Small intestine (tissue), 7 donors: ENCODE measurements at regions not wholly inside any gene's neighbourhood (a gene's known extent, or its start where the extent isn't known, plus 50 kb on each side); places are given as distances from the start of the nearest gene placed in this dataset.

Experiments used
- DNase-seq, 2 donors: peaks; one replicate each; pipeline versions ENCODE4 v3.0.0 to v3.0.0-alpha.2; 2013
- FAIRE-seq: peaks from 2 replicates; lab custom pipeline; 2012; peaks lifted over from hg19 to GRCh38; lab: Jason Lieb, UNC
- H3K27ac ChIP-seq, 3 donors: one replicate each; pipeline ENCODE4 v1.5.1; 2013; ENCODE audit warnings: low read length in 2 of 3, mild to moderate bottlenecking in 2 of 3, control low read depth in 1 of 3, inconsistent platforms in 1 of 3, low read depth in 1 of 3, moderate library complexity in 1 of 3
- H3K27me3 ChIP-seq, 3 donors: one replicate each; pipeline ENCODE4 v1.6.1; 2013; ENCODE audit warnings: low read length in 3 of 3, inconsistent platforms in 1 of 3; ENCODE audit not compliant: control insufficient read depth in 3 of 3, insufficient read depth in 3 of 3
- H3K36me3 ChIP-seq, 3 donors: one replicate each; pipeline ENCODE4 v1.6.1; 2013; ENCODE audit warnings: low read length in 3 of 3, inconsistent platforms in 1 of 3, low read depth in 1 of 3, mild to moderate bottlenecking in 1 of 3, moderate library complexity in 1 of 3; ENCODE audit not compliant: control insufficient read depth in 3 of 3, insufficient read depth in 2 of 3
- H3K4me1 ChIP-seq, 3 donors: one replicate each; pipeline ENCODE4 v1.6.1; 2013; ENCODE audit warnings: low read length in 2 of 3, inconsistent platforms in 1 of 3, low read depth in 1 of 3, mild to moderate bottlenecking in 1 of 3, moderate library complexity in 1 of 3; ENCODE audit not compliant: control insufficient read depth in 3 of 3, insufficient read depth in 2 of 3
- H3K4me3 ChIP-seq, 3 donors: one replicate each; pipeline ENCODE4 v1.5.1; 2013; ENCODE audit warnings: low read length in 3 of 3, control low read depth in 1 of 3, inconsistent platforms in 1 of 3, low read depth in 1 of 3, mild to moderate bottlenecking in 1 of 3, moderate library complexity in 1 of 3
- H3K9me3 ChIP-seq, 2 donors: one replicate each; pipeline ENCODE4 v1.6.1; 2013; ENCODE audit warnings: low read depth in 1 of 2, low read length in 1 of 2; ENCODE audit not compliant: control insufficient read depth in 2 of 2, insufficient read depth in 1 of 2
- WGBS, 3 donors: extraction: QIAGEN DNeasy Blood & Tissue Kit; methylation state at CpG; one replicate each; pipeline ENCODE4 v1.1.7; 2013; 5-methylcytosine and 5-hydroxymethylcytosine counted together
- donor health status: healthy with polysubstance abuse.
- donor health status: control.
- donor health status: control.
- donor health status: Bipolar disorder and iron deficiency.
- donor health status: healthy.

- Histone ChIP-seq H3K4me3 (no peak overlapping the region), H3K36me3 (no peaks in the 10 kb centered on the region), H3K27ac (no peak overlapping the region), H3K9me3 (peaks cover 0 to 8% of the 10 kb centered on the region in 2 donors), H3K4me1 (no peaks in the 10 kb centered on the region), H3K27me3 (no peaks in the 10 kb centered on the region)
- no peak for DNase-seq
- FAIRE-seq, result no peak
- WGBS, 3 donors, result 8 to 30% (median 23%) methylated on average over 3 of the region's 3 CpGs
Observed at GRCh38 chr12:33012226-33012625, 115.6 kb upstream of the PKP2 start.

GRCh38 chr12:33006106-33006505 is 109.5 kb upstream of the PKP2 start:
- no peak for FAIRE-seq

GRCh38 chr12:33000016-33000415 is 103.4 kb upstream of the PKP2 start:
- no peak for FAIRE-seq
- Histone ChIP-seq H3K4me1 (no peaks in the 10 kb centered on the region), H3K9me3 (no peaks in the 10 kb centered on the region), H3K36me3 (no peaks in the 10 kb centered on the region), H3K27me3 (no peaks in the 10 kb centered on the region), H3K27ac (no peak overlapping the region), H3K4me3 (no peak overlapping the region)
- WGBS, 3 donors, result 67 to 82% (median 71%) methylated on average over 2 of the region's 2 CpGs
- no peak for DNase-seq

More at GRCh38 chr12:33006106-33006505, 109.5 kb upstream of the PKP2 start:
- Histone ChIP-seq H3K4me3 (no peak overlapping the region), H3K27me3 (no peaks in the 10 kb centered on the region), H3K9me3 (no peaks in the 10 kb centered on the region), H3K36me3 (no peaks in the 10 kb centered on the region), H3K27ac (no peak overlapping the region), H3K4me1 (no peaks in the 10 kb centered on the region)
- DNase-seq, result no peak
- 53 to 79% (median 55%) methylated on average over 1 of the region's 1 CpG for WGBS, 3 donors

GRCh38 chr12:32997471-32997870 is 100.9 kb upstream of the PKP2 start:
- no peaks in the 10 kb centered on the region for H3K4me1 ChIP-seq
- H3K27me3 ChIP-seq, result no peaks in the 10 kb centered on the region
- no peak overlapping the region for H3K4me3 ChIP-seq
- WGBS, 3 donors, result 51 to 54% (median 52%) methylated on average over 8 of the region's 8 CpGs
- H3K36me3 ChIP-seq, result no peaks in the 10 kb centered on the region
- H3K27ac ChIP-seq, result no peak overlapping the region
- no peaks in the 10 kb centered on the region for H3K9me3 ChIP-seq
- no peak for FAIRE-seq
- no peak for DNase-seq

- no peaks in the 10 kb centered on the region for H3K27me3 ChIP-seq
- no peaks in the 10 kb centered on the region for H3K4me1 ChIP-seq
- H3K4me3 ChIP-seq, result no peak overlapping the region
- H3K36me3 ChIP-seq, result no peaks in the 10 kb centered on the region
- no peaks in the 10 kb centered on the region for H3K9me3 ChIP-seq
- 19 to 34% (median 32%) methylated on average over 2 of the region's 2 CpGs for WGBS, 3 donors
- H3K27ac ChIP-seq, result no peak overlapping the region
- DNase-seq (no peak), FAIRE-seq (no peak)
Observed at GRCh38 chr12:32995623-32996022, 99.0 kb upstream of the PKP2 start.

- no peak overlapping the region for H3K4me3 ChIP-seq
- H3K27ac ChIP-seq, result no peak overlapping the region
- no peaks in the 10 kb centered on the region for H3K4me1 ChIP-seq
- WGBS, 3 donors, result 57 to 66% (median 59%) methylated on average over 4 of the region's 4 CpGs
- H3K36me3 ChIP-seq, result no peaks in the 10 kb centered on the region
- FAIRE-seq (no peak), DNase-seq (no peak)
- no peaks in the 10 kb centered on the region for H3K27me3 ChIP-seq
- no peaks in the 10 kb centered on the region for H3K9me3 ChIP-seq
Observed at GRCh38 chr12:32993404-32993803, 96.8 kb upstream of the PKP2 start.

- FAIRE-seq, result no peak
Observed at GRCh38 chr12:32989705-32990104, 93.1 kb upstream of the PKP2 start.

GRCh38 chr12:32988982-32989381 is 92.4 kb upstream of the PKP2 start:
- no peak overlapping the region for H3K27ac ChIP-seq
- H3K9me3 ChIP-seq, result no peaks in the 10 kb centered on the region
- peaks cover 0 to 2% (median 0%) of the 10 kb centered on the region in 3 donors for H3K27me3 ChIP-seq
- H3K4me3 ChIP-seq, result no peak overlapping the region
- H3K36me3 ChIP-seq, result no peaks in the 10 kb centered on the region
- FAIRE-seq (no peak), DNase-seq (no peak)
- 72 to 79% (median 72%) methylated on average over 4 of the region's 4 CpGs for WGBS, 3 donors
- H3K4me1 ChIP-seq, result no peaks in the 10 kb centered on the region

More at GRCh38 chr12:32989705-32990104, 93.1 kb upstream of the PKP2 start:
- Histone ChIP-seq H3K9me3 (no peaks in the 10 kb centered on the region), H3K27ac (no peak overlapping the region), H3K4me3 (no peak overlapping the region), H3K27me3 (no peaks in the 10 kb centered on the region), H3K4me1 (no peaks in the 10 kb centered on the region), H3K36me3 (no peaks in the 10 kb centered on the region)
- no peak for DNase-seq

GRCh38 chr12:32987512-32987911 is 90.9 kb upstream of the PKP2 start:
- Histone ChIP-seq H3K4me3 (no peak overlapping the region), H3K4me1 (no peaks in the 10 kb centered on the region), H3K27me3 (peaks cover 0 to 2% (median 0%) of the 10 kb centered on the region in 3 donors), H3K9me3 (no peaks in the 10 kb centered on the region), H3K27ac (no peak overlapping the region), H3K36me3 (no peaks in the 10 kb centered on the region)
- no peak for DNase-seq
- WGBS, 3 donors, result 43 to 58% (median 57%) methylated on average over 1 of the region's 1 CpG
- FAIRE-seq, result no peak
